ENCODE measurements at regions not wholly inside any gene's neighbourhood (a gene's known extent, or its start where the extent isn't known, plus 50 kb on each side); places are given as distances from the start of the nearest gene placed in this dataset.

DNA sequence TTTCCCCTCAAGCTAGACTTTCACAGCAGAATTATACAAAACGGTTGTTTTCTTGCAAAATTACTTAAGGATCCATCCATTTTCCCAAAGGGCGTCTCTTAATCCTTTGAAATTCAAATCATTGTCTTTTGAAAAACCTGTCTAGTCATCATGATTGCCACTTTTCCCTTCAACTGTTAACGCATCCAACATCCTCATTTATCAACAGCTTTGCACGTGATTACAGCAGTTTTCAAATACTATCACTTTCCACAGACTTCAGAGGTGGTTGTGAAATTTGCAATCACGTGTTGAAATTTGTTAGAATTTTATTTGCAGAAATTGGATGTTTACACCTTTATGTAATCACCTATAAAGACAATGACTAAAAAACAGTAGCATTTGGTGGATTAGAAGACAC lies 304.4 kb upstream of the SLC39A10 start:
- TF ChIP-seq, protein P1, sequence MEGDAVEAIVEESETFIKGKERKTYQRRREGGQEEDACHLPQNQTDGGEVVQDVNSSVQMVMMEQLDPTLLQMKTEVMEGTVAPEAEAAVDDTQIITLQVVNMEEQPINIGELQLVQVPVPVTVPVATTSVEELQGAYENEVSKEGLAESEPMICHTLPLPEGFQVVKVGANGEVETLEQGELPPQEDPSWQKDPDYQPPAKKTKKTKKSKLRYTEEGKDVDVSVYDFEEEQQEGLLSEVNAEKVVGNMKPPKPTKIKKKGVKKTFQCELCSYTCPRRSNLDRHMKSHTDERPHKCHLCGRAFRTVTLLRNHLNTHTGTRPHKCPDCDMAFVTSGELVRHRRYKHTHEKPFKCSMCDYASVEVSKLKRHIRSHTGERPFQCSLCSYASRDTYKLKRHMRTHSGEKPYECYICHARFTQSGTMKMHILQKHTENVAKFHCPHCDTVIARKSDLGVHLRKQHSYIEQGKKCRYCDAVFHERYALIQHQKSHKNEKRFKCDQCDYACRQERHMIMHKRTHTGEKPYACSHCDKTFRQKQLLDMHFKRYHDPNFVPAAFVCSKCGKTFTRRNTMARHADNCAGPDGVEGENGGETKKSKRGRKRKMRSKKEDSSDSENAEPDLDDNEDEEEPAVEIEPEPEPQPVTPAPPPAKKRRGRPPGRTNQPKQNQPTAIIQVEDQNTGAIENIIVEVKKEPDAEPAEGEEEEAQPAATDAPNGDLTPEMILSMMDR (IDR thresholded peaks at IDR 0.05; ENCODE audit: low read depth, low read length), result no peak
- no peak for TF ChIP-seq EZH2phosphoT487 (IDR thresholded peaks at IDR 0.05; ENCODE audit: low read depth)
